Parathyroid adenoma (tissue), 2 donors: ENCODE measurements at regions not wholly inside any gene's neighbourhood (a gene's known extent, or its start where the extent isn't known, plus 50 kb on each side); places are given as distances from the start of the nearest gene placed in this dataset.

Source experiments
- H2AFZ ChIP-seq: fragments of 300-600 bp; sonication (generic); one replicate; pipeline ENCODE4 v1.7.0; 2017; ENCODE audit warnings: antibody characterized with exemption, mild to moderate bottlenecking
- H3K27ac ChIP-seq: fragments of 300-600 bp; sonication (generic); one replicate; pipeline ENCODE4 v1.7.0; 2017
- H3K27me3 ChIP-seq: fragments of 300-600 bp; sonication (generic); one replicate; pipeline ENCODE4 v1.7.0; 2017; ENCODE audit warnings: low read length; ENCODE audit not compliant: control insufficient read depth, insufficient read depth
- H3K36me3 ChIP-seq: fragments of 300-600 bp; sonication (generic); one replicate; pipeline ENCODE4 v1.7.0; 2017; ENCODE audit warnings: low read length; ENCODE audit not compliant: control insufficient read depth, insufficient read depth
- H3K4me1 ChIP-seq: fragments of 300-600 bp; sonication (generic); one replicate; pipeline ENCODE4 v1.7.0; 2017; ENCODE audit warnings: control low read depth
- H3K4me2 ChIP-seq: fragments of 300-600 bp; sonication (generic); one replicate; pipeline ENCODE4 v1.7.0; 2017; ENCODE audit warnings: low read length
- H3K4me3 ChIP-seq: fragments of 300-600 bp; sonication (generic); one replicate; pipeline ENCODE4 v1.7.0; 2017; ENCODE audit warnings: low read depth, low read length
- H3K79me2 ChIP-seq: fragments of 300-600 bp; sonication (generic); one replicate; pipeline ENCODE4 v1.7.0; 2017; ENCODE audit warnings: control low read depth
- H3K9ac ChIP-seq: fragments of 300-600 bp; sonication (generic); one replicate; pipeline ENCODE4 v1.7.0; 2017; ENCODE audit warnings: mild to moderate bottlenecking
- H3K9me3 ChIP-seq: fragments of 300-600 bp; sonication (generic); one replicate; pipeline ENCODE4 v1.7.0; 2017; ENCODE audit warnings: low read length; ENCODE audit not compliant: control insufficient read depth
- TF ChIP-seq, protein P1 (sequence below): fragments of 300-600 bp; sonication (generic); IDR thresholded peaks from one replicate; pipeline ENCODE4 v1.7.0; 2017; ENCODE audit warnings: antibody characterized with exemption, mild to moderate bottlenecking
- donor health status: primary hyperparathyroidism.

DNA sequence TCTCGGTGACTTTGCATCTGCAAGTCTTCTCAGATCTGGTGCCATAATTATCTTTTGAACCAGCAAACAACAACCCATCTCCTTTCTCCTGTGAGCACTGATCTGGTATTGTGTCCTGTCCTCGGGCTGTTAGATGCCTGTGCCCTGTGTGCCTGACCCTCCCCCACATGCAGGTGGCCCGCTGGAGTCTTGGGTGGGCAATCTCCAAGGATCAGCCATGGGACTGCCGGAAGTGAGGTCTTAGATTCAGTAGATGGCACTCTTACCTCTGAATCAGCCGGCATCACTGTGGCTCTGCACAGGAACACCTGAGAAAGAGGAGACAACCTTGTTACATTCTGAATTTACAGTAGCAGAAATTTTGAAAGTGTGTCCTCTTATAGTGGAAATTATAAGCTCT is 172.4 kb downstream of the IRX2 start:
- Histone ChIP-seq H3K9me3 (no peaks in the 10 kb centered on the region), H3K4me2 (no peak overlapping the region), H3K4me3 (no peak overlapping the region), H3K79me2 (no peaks in the 10 kb centered on the region), H3K27ac (no peak overlapping the region), H3K27me3 (no peaks in the 10 kb centered on the region), H3K36me3 (no peaks in the 10 kb centered on the region), H3K4me1 (no peaks in the 10 kb centered on the region), H3K9ac (no peak overlapping the region), H2AFZ (no peak overlapping the region)
- TF ChIP-seq, protein P1, sequence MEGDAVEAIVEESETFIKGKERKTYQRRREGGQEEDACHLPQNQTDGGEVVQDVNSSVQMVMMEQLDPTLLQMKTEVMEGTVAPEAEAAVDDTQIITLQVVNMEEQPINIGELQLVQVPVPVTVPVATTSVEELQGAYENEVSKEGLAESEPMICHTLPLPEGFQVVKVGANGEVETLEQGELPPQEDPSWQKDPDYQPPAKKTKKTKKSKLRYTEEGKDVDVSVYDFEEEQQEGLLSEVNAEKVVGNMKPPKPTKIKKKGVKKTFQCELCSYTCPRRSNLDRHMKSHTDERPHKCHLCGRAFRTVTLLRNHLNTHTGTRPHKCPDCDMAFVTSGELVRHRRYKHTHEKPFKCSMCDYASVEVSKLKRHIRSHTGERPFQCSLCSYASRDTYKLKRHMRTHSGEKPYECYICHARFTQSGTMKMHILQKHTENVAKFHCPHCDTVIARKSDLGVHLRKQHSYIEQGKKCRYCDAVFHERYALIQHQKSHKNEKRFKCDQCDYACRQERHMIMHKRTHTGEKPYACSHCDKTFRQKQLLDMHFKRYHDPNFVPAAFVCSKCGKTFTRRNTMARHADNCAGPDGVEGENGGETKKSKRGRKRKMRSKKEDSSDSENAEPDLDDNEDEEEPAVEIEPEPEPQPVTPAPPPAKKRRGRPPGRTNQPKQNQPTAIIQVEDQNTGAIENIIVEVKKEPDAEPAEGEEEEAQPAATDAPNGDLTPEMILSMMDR = no peak

DNA sequence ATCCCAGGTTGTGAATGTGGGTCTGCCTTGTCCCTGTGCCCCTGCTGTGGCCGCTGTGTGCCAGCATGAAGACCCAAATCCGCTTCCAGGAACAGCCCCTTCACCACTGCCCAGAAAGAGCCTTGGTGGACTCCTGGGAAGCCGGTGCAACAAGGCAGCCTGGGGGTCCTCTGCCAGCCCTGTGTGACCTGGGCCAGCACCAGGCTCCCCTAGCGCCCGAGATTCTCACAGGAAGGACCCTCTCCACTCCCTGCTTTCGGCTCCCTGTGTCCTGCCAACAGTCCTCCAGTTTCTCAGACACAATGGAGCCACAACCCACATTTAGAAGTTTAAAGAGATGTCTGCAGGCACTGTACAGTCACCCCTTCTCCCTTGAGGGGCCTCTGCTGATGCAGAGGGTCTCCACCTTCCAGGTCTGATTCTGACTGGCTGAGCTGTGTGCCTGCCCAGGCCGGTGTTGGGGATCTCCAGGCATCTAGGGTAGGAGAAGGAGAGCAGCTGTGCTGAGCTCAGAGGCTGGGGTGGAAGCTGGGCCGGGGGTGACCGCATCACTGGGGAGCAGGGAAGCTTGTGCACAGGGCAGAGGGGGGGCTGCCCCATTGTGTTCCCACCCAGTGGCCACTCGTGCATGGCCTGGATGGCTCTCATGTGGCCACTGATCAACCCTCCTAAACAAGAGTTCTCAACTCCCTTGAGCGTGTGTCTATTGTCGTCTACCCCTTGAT is 174.0 kb downstream of the IRX2 start:
- Histone ChIP-seq H3K4me1 (no peaks in the 10 kb centered on the region), H3K36me3 (no peaks in the 10 kb centered on the region), H3K4me3 (no peak overlapping the region), H3K27ac (no peak overlapping the region), H2AFZ (no peak overlapping the region), H3K79me2 (no peaks in the 10 kb centered on the region), H3K27me3 (no peaks in the 10 kb centered on the region), H3K9me3 (no peaks in the 10 kb centered on the region), H3K9ac (no peak overlapping the region), H3K4me2 (no peak overlapping the region)
- TF ChIP-seq, protein P1 = no peak

DNA sequence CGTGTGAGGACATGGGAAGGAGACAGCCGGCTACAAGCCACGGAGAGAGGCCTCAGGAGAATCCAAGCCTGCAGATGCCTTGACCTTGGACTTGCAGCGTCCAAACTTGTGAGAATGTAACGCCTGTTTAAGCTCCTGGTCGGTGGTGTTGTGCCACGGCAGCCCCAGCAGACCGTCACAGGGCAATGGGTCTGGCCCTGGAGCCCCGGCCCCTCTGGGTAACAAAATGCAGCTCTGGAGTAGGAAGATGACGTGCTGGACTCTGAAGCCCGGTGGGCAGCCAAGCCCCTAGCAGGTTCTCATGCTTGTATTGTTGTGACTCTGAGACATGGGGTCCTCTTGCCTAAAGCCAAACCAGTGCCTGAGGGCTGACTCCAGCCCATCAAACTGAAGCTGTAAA is 174.7 kb downstream of the IRX2 start:
- Histone ChIP-seq H3K9ac (no peak overlapping the region), H3K4me2 (no peak overlapping the region), H3K27ac (no peak overlapping the region), H3K27me3 (no peaks in the 10 kb centered on the region), H3K4me3 (no peak overlapping the region), H3K79me2 (no peaks in the 10 kb centered on the region), H3K36me3 (no peaks in the 10 kb centered on the region), H3K9me3 (no peaks in the 10 kb centered on the region), H2AFZ (no peak overlapping the region), H3K4me1 (no peaks in the 10 kb centered on the region)
- TF ChIP-seq, protein P1 = no peak

DNA sequence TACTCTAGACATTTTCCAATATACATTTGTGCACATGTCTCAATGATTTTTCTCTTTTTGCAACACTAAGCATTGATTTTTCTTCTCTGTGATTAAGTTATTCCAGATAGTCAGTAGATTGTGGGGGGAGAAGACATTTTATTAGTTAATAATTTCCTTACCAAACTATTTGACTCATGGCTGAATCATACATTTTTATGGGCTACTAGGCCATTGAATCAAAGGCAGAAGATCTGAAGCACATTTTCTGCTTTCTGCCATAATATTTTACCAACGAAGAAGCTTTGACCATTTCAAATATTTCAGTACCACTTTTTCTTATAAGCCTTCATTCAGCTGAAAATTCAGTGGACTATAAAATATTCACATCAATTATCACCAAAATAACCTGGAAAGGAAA is 175.6 kb downstream of the IRX2 start:
- Histone ChIP-seq H3K4me1 (no peaks in the 10 kb centered on the region), H3K9me3 (no peaks in the 10 kb centered on the region), H3K27ac (no peak overlapping the region), H3K4me2 (no peak overlapping the region), H3K9ac (no peak overlapping the region), H2AFZ (no peak overlapping the region), H3K36me3 (no peaks in the 10 kb centered on the region), H3K27me3 (no peaks in the 10 kb centered on the region), H3K4me3 (no peak overlapping the region), H3K79me2 (no peaks in the 10 kb centered on the region)
- TF ChIP-seq, protein P1 = no peak

DNA sequence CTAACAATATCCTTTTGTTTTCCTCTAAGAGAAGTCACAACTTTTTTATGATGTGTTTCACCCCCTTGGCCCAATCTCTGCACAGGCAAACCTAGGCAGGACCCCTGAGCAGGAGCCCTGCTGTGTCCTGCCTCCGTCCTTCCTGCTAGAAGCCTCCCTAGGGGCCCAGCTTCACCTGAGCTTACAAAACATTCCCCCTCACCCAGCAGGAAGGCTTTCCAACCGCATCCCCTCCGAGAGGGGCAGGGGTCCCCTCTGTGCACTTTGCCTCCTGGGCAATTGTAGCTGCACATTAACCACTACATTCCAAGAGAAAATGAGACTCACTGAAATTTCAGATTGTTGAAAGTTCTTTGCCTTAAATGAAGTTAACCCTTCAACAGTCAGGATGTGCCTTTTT is 176.2 kb downstream of the IRX2 start:
- TF ChIP-seq, protein P1 = no peak
- Histone ChIP-seq H3K79me2 (no peaks in the 10 kb centered on the region), H3K9ac (no peak overlapping the region), H3K4me2 (no peak overlapping the region), H3K27ac (no peak overlapping the region), H3K4me1 (no peaks in the 10 kb centered on the region), H3K36me3 (no peaks in the 10 kb centered on the region), H3K4me3 (no peak overlapping the region), H3K27me3 (no peaks in the 10 kb centered on the region), H3K9me3 (no peaks in the 10 kb centered on the region), H2AFZ (no peak overlapping the region)
